ENCODE measurements at regions not wholly inside any gene's neighbourhood (a gene's known extent, or its start where the extent isn't known, plus 50 kb on each side); places are given as distances from the start of the nearest gene placed in this dataset.

GRCh38 chr16:88289561-88289960, 93.2 kb upstream of the ZNF469 start:
- H3K36me3 ChIP-seq (replicated peaks in 1 of 2): no peaks in the 10 kb centered on the region
- no peaks in the 10 kb centered on the region for H3K4me1 ChIP-seq (replicated peaks in 1 of 2)
- 78 to 89% (median 84%) methylated on average over 5 of the region's 5 CpGs for WGBS, 4 donors
- H3K9me3 ChIP-seq (replicated peaks in 1 of 3): peaks cover 0 to 13% (median 0%) of the 10 kb centered on the region in 3 donors
- no peaks in the 10 kb centered on the region for H3K27me3 ChIP-seq
- intact Hi-C loops (cut with DNase I): no loop called here
- TF ChIP-seq POLR2A (IDR thresholded peaks at IDR 0.05) (no peak), CTCF (IDR thresholded peaks at IDR 0.05) (no peak)
- no peak for DNase-seq
- H3K27ac ChIP-seq: no peak overlapping the region
- H3K4me3 ChIP-seq: no peak overlapping the region

- intact Hi-C loops (cut with DNase I): loop anchor here in 1 of 2 donors (5.0 kb wide), 1 partner anchor 147 kb away; no protein-coding TSS in a partner anchor
- H3K9me3 ChIP-seq (replicated peaks in 1 of 3): peaks cover 0 to 13% (median 0%) of the 10 kb centered on the region in 3 donors
- no peak for DNase-seq
- H3K36me3 ChIP-seq (replicated peaks in 1 of 2): no peaks in the 10 kb centered on the region
- H3K4me1 ChIP-seq (replicated peaks in 1 of 2): no peaks in the 10 kb centered on the region
- TF ChIP-seq POLR2A (IDR thresholded peaks at IDR 0.05) (no peak), CTCF (IDR thresholded peaks at IDR 0.05) (no peak)
- H3K4me3 ChIP-seq: no peak overlapping the region
- no peak overlapping the region for H3K27ac ChIP-seq
- 65 to 82% (median 72%) methylated on average over 5 to 12 of the region's 12 CpGs for WGBS, 4 donors
- no peaks in the 10 kb centered on the region for H3K27me3 ChIP-seq
These were observed 92.8 kb upstream of the ZNF469 start for GRCh38 chr16:88289968-88290401.

DNA sequence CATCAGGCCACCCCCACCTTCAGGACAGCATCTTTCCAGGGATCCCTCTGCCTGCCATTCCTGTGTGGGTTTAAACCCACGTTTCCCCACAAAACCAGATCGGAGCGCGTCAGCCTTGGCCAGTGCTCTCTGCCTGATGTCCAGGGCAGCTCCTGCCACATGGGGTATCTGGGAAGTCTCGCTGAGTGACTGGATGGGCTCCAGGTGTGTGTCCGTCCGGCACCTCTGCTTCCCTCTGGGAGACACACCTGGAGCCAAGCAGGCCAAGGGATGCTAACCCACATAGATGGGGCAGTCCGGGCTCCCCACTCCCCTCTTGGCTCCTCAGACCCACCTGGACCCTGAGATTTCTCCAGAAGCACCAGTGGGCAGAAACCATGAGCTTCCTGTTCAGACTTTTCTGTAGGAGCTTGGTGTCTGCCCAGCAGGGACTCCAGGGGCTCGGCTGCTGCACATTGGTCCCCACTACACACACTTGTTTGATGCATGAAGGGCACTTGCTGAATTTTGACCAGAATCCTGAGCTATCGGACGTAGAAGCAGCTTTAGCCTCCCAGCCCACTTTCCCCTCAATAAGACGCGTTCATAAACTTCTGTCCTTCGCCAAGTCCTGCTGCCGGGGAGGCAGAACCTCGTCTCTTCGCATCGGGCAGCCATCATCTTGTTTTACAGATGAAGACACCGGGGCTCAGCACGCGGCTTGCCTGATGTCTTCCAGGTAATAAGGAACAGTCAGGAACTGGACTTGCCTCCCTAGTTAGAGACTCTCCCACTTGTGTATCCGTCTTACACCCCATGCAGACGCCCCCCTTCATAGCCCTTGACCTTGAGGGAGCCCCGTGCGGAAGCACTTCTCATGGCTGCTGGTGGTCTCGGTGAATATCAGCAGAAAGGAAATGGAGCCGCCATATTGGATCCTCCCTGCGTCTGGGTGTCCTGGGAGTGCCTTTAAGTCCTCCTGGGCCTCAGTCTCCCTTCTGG, 91.6 kb upstream of the ZNF469 start:
- Histone ChIP-seq H3K27me3 (no peaks in the 10 kb centered on the region), H3K4me3 (no peak overlapping the region), H3K27ac (no peak overlapping the region), H3K4me1 (replicated peaks in 1 of 2) (peaks cover 0 to 6% of the 10 kb centered on the region in 2 donors), H3K36me3 (replicated peaks in 1 of 2) (no peaks in the 10 kb centered on the region), H3K9me3 (replicated peaks in 1 of 3) (peaks cover 0 to 13% (median 0%) of the 10 kb centered on the region in 3 donors)
- 77 to 85% (median 82%) methylated on average over 20 to 28 of the region's 28 CpGs for WGBS, 4 donors
- intact Hi-C loops (cut with DNase I): loop anchor here in 1 of 2 donors (5.0 kb wide), 1 partner anchor 146 kb away; no protein-coding TSS in a partner anchor
- TF ChIP-seq POLR2A (IDR thresholded peaks at IDR 0.05): no peak
- no peak for TF ChIP-seq CTCF (IDR thresholded peaks at IDR 0.05)
- DNase-seq: no peak

Data from adrenal gland (tissue), 9 donors.